ENCODE measurements at regions not wholly inside any gene's neighbourhood (a gene's known extent, or its start where the extent isn't known, plus 50 kb on each side); places are given as distances from the start of the nearest gene placed in this dataset.
A peak's percentile ranks its signal among the peaks of the same experiment; 100 is the strongest.

GRCh38 chr18:68520406-68521075 is 194.4 kb downstream of the TMX3 start:
- no peak for DNase-seq

- no peak for DNase-seq
Measured at GRCh38 chr18:68519336-68519735, 195.6 kb downstream of the TMX3 start.

GRCh38 chr18:68509902-68510301 is 205.0 kb downstream of the TMX3 start:
- no peak for DNase-seq

GRCh38 chr18:68507781-68508180 is 207.1 kb downstream of the TMX3 start:
- DNase-seq: no peak

- DNase-seq: no peak
Measured at GRCh38 chr18:68505178-68505574, 209.7 kb downstream of the TMX3 start.

GRCh38 chr18:68504441-68505177 is 210.3 kb downstream of the TMX3 start:
- DNase-seq: peak; percentile 5

GRCh38 chr18:68500556-68500955 is 214.4 kb downstream of the TMX3 start:
- DNase-seq: peak; percentile 86

GRCh38 chr18:68499141-68499540 is 215.8 kb downstream of the TMX3 start:
- DNase-seq: no peak

GRCh38 chr18:68498636-68499035 is 216.3 kb downstream of the TMX3 start:
- no peak for DNase-seq

GRCh38 chr18:68498185-68498584 is 216.7 kb downstream of the TMX3 start:
- no peak for DNase-seq

- no peak for DNase-seq
Measured at GRCh38 chr18:68494802-68495581, 219.9 kb downstream of the TMX3 start.

GRCh38 chr18:68489013-68489792 is 225.7 kb downstream of the TMX3 start:
- no peak for DNase-seq

GRCh38 chr18:68484241-68484640 is 230.7 kb downstream of the TMX3 start:
- DNase-seq: no peak

GRCh38 chr18:68482815-68483214 is 232.1 kb downstream of the TMX3 start:
- no peak for DNase-seq

GRCh38 chr18:68480196-68480595 is 234.7 kb downstream of the TMX3 start:
- no peak for DNase-seq

GRCh38 chr18:68478246-68478645 is 236.7 kb downstream of the TMX3 start:
- no peak for DNase-seq

- no peak for DNase-seq
Measured at GRCh38 chr18:68475883-68476282, 239.0 kb downstream of the TMX3 start.

- DNase-seq: no peak
Measured at GRCh38 chr18:68472701-68473295, 242.1 kb downstream of the TMX3 start.

GRCh38 chr18:68469049-68469625 is 245.8 kb downstream of the TMX3 start:
- DNase-seq: no peak

- DNase-seq: no peak
Measured at GRCh38 chr18:68467957-68468356, 247.0 kb downstream of the TMX3 start.

- no peak for DNase-seq
Measured at GRCh38 chr18:68467329-68467728, 247.6 kb downstream of the TMX3 start.

- no peak for DNase-seq
Measured at GRCh38 chr18:68466672-68467071, 248.2 kb downstream of the TMX3 start.
